ENCODE measurements at regions not wholly inside any gene's neighbourhood (a gene's known extent, or its start where the extent isn't known, plus 50 kb on each side); places are given as distances from the start of the nearest gene placed in this dataset.

GRCh38 chr21:35491114-35491513 lies 442.0 kb upstream of the RUNX1 start:
- no peak overlapping the region for H2AFZ ChIP-seq (ENCODE audit: low read length)
- H3T11ph ChIP-seq (ENCODE audit: low read length), result no peak overlapping the region
- H3K27me3 ChIP-seq (ENCODE audit: insufficient read depth, low read length), result no peaks in the 10 kb centered on the region
- H3K4me3 Mint-ChIP-seq, result no peak overlapping the region
- no peaks in the 10 kb centered on the region for H3K36me3 Mint-ChIP-seq (ENCODE audit: insufficient read depth in 1 of 3, low read depth in 3 of 3)
- no peaks in the 10 kb centered on the region for H4K20me1 ChIP-seq (ENCODE audit: control insufficient read depth, insufficient read depth, insufficient read length)
- H2BK12ac ChIP-seq (ENCODE audit: insufficient read length, low read depth, low read length), result no peak overlapping the region
- no peak overlapping the region for H2BK20ac ChIP-seq (ENCODE audit: low read depth, low read length, poor library complexity, severe bottlenecking)
- TF ChIP-seq CTCF (conservative IDR thresholded peaks at IDR 0.05), result no peak
- H4K5ac ChIP-seq (ENCODE audit: insufficient read length, low read depth, low read length), result no peak overlapping the region
- no peak overlapping the region for H3K4me2 ChIP-seq (ENCODE audit: insufficient read depth, insufficient read length, low read length)
- H3K9me3 ChIP-seq (ENCODE audit: control insufficient read depth, low read depth, low read length), result no peaks in the 10 kb centered on the region
- H3K27ac Mint-ChIP-seq, result no peak overlapping the region
- no peak overlapping the region for H4K8ac ChIP-seq (replicated peaks; ENCODE audit: insufficient read length, low read depth, low read length)
- H3K56ac ChIP-seq (ENCODE audit: insufficient read length, low read depth, low read length), result no peak overlapping the region
- peaks cover 2% of the 10 kb centered on the region; the same call in 1 of the 2 replicates for H3K27me3 Mint-ChIP-seq (ENCODE audit: low read depth)
- no peaks in the 10 kb centered on the region for H3K23me2 ChIP-seq (ENCODE audit: insufficient read length, low read depth, low read length, poor library complexity, severe bottlenecking)
- H3K4me1 Mint-ChIP-seq, result no peaks in the 10 kb centered on the region
- no peak for DNase-seq
- no peak overlapping the region for H2BK5ac ChIP-seq (ENCODE audit: insufficient read length, low read length)
- no peak overlapping the region for H2AK5ac ChIP-seq (ENCODE audit: insufficient read length, low read length)
- H3K4me1 ChIP-seq (ENCODE audit: insufficient read depth, low read length), result no peaks in the 10 kb centered on the region
- H3K27ac ChIP-seq (ENCODE audit: insufficient read length, low read depth, low read length), result no peak overlapping the region
- H3K9ac ChIP-seq (ENCODE audit: extremely low read depth, insufficient read length, low read length), result no peak overlapping the region
- H3K4ac ChIP-seq (ENCODE audit: low read depth, low read length), result no peak overlapping the region
- H3K23ac ChIP-seq (ENCODE audit: insufficient read length, low read depth, low read length), result no peak overlapping the region
- no peaks in the 10 kb centered on the region for H3K79me2 ChIP-seq (ENCODE audit: insufficient read depth, low read length)
- WGBS (ENCODE audit: extremely low coverage, insufficient read length, low lambda C conversion rate), result no CpG with 5 or more reads among the region's 1 CpG
- no peak overlapping the region for H3K14ac ChIP-seq (ENCODE audit: insufficient read depth, low read length)
- no peak overlapping the region for H3K18ac ChIP-seq (ENCODE audit: insufficient read length, low read depth, low read length)
- no peak overlapping the region for H4K91ac ChIP-seq (ENCODE audit: insufficient read length, low read depth, low read length)
- no peaks in the 10 kb centered on the region for H3K9me3 Mint-ChIP-seq
- no peaks in the 10 kb centered on the region for H3K79me1 ChIP-seq (ENCODE audit: insufficient read depth, low read depth, low read length, poor library complexity, severe bottlenecking)
- no peak overlapping the region for H2BK120ac ChIP-seq (ENCODE audit: low read depth, low read length, poor library complexity, severe bottlenecking)
- no peak overlapping the region for H2BK15ac ChIP-seq (ENCODE audit: low read depth, low read length)

All from H9 (cell line).